HG03045 (cell line): ENCODE measurements at regions not wholly inside any gene's neighbourhood (a gene's known extent, or its start where the extent isn't known, plus 50 kb on each side); places are given as distances from the start of the nearest gene placed in this dataset.

Experiments
- ATAC-seq: cut with Tn5 transposase; IDR thresholded peaks from one replicate; pipeline ENCODE4 v1.9.1; 2021; ENCODE audit warnings: mild to moderate bottlenecking, moderate library complexity; ENCODE audit not compliant: unreplicated experiment

GRCh38 chr4:11593576-11594116 is 165.0 kb upstream of the HS3ST1 start:
- no peak for ATAC-seq

GRCh38 chr4:11592276-11592675 is 163.6 kb upstream of the HS3ST1 start:
- no peak for ATAC-seq

DNA sequence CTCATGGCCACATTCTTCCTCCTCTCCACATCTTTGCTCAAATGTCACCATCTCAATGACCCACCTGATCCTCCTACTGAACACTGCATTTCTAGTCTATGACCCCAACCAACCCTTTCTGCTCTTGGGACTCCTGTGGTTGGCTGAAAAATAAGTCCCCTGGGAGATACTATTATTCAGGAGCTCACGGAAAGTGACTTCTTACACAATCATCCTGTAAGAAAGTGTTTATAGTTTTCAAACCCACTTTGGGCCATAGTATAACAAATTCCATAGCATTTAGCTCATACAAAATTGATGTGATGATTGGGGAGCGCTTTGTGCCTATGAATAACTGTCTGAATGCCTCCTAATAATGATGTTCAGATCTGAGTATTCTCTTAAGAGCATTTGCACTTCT is 161.4 kb upstream of the HS3ST1 start:
- no peak for ATAC-seq

GRCh38 chr4:11589676-11590075 is 161.0 kb upstream of the HS3ST1 start:
- ATAC-seq = no peak

- no peak for ATAC-seq
Measured at GRCh38 chr4:11587797-11588196, 159.1 kb upstream of the HS3ST1 start.

DNA sequence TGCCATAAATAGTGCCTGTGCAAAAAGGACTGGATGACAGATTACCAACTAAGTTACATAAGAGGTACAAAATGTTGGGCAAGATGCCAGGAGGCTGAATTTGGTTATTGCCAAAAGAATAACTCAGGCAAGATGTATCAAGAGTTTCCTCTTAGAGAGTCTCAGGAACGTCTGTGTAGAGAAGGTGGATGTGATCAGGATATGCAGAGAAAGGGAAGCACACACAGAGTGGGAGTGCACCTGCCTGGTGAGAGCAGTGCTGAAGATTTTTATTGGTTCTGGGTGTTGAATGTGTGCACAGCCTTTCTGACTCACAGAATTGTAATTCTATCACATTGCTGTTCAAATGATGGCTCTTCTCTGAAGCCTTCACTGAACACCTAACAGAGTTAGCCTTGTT is 156.8 kb upstream of the HS3ST1 start:
- no peak for ATAC-seq

- no peak for ATAC-seq
Measured at GRCh38 chr4:11568511-11568910, 139.8 kb upstream of the HS3ST1 start.

DNA sequence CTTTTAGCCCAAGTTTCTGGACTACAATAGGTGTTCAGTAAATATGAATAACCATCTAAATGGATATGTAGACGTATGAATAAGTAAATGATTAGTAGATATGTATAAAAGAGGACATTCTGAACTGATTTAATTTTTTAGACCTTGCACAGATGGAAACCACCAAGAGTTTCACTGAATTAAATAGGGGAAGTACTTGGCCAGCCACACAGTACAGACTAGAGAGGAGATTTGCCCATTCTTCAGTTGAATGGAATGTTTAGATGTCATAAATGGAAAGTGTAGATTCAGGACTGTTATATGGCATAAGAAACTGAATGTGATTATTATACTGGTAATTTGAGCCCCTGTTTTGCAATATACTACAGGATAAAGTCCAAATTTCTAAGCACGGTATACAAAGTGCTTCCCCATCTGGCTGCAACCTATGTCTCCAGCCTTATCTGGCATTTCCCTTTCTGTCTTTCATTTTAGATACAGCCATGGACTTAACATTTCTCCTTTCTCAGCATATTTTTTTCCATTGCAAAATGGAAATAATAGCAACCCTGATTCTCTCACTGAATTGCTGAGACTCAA is 137.8 kb upstream of the HS3ST1 start:
- ATAC-seq = no peak

- no peak for ATAC-seq
Measured at GRCh38 chr4:11565899-11566298, 137.2 kb upstream of the HS3ST1 start.

- ATAC-seq = no peak
Measured at GRCh38 chr4:11565213-11565612, 136.5 kb upstream of the HS3ST1 start.

DNA sequence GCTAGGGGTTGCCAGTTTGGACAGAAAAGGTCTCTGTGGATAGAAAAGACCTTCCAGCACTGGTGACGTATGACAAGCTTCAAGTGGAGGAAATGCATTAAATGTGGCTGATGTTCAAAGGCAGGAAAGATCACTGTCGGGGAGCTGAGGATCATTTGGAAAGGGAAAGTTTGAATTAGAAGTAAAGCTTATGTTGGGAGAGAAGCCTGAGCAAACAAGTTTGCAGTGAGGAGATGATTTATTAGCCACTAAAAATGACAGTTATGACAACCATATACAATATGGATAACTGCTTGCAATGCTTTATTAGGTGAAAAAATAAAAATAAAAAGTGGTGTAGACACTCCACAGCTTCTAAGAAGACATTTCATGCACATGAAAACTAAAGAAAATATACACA is 135.3 kb upstream of the HS3ST1 start:
- ATAC-seq = no peak

- no peak for ATAC-seq
Measured at GRCh38 chr4:11549525-11549924, 120.8 kb upstream of the HS3ST1 start.

GRCh38 chr4:11548597-11549082 is 119.9 kb upstream of the HS3ST1 start:
- peak; percentile 55 for ATAC-seq

DNA sequence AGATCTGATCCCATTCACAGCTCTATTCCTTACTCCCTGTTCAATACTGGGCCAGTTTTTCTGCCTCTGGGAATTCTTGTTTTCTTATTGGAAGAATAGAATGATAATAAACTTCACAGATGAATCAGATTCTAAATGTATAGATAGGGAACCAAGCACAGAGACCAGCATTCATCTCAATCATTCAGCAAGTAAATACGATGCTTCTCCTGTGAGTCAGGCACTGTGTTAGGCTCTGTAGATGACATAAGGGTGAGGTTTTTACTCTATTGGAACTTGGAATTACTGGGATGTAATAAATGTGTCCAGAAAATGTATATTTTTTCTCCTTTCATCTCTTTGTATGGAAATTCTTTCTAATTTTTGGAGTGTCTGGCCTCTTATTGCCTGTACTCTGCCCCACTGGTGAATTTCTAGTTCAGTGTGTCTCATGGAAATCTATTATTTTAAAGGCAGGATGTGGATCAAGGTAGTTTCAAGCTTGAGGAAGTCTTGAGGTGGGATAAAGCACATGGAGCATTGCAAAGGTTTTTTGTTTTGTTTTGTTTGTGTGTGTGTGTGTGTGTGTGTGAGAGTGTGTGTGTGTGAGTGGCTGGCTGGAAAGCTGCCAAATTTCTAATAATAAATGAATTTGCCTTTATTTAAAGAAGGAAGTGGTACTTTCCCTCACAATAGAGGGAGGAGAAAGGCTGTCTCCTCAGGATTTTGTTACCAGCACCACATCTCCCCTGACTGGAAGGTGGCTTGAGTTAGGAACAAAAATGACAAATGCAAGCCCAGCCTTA is 117.9 kb upstream of the HS3ST1 start:
- no peak for ATAC-seq

DNA sequence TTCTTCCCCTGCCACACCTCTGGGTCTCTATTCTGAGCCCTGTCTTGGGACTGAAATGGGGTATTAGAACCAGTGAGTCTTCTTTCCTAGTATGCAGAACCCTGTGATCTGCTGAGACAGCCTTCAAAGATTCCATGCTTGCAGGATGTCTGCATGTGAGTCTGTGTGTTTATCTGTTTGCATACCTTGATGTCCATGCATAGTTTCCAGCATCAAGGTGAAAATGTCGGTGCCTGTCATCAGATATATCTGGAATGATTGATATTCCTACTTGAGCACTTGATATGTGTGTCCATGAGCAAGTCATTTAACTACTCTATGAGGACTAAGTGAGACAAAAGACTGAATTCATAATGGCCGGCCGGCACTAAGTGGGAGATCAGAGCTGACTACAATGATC is 117.0 kb upstream of the HS3ST1 start:
- ATAC-seq = no peak

DNA sequence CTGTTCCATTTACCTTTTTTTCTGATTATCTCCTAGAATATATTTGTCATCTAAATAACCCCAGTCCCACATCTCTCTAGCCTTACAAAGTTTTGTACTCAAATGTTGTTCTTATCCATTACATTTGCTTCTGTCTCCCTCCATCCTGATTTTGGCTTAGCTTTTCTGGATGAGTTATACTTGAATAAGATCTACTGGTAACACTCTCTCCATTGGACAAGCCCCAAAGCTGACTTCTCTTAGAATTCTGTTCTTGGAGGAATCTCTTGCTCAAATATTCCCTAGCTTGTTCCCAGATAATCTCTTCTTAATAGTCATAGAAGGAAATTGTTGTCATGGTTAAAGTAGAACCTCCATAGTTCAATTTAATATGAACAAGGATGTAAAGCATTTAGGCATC is 115.5 kb upstream of the HS3ST1 start:
- no peak for ATAC-seq

GRCh38 chr4:11543706-11544105 is 115.0 kb upstream of the HS3ST1 start:
- ATAC-seq = no peak

DNA sequence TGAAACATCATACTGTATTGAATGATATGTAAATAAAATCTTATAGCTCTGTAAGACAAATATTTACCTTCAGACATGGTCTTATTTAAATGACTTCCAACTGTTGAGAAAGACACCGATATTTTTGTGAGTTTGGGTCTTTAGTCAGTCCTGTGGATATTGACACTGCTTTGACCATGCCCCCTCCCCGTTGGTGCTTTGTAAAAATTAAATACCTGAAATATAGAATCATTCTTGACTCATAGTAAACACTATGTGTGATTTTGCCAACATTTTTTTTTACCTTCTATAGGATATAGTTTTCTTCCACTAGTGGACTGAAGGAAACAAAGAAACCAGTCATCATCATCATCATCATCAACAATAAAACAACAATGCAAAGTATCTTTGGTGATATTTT is 114.3 kb upstream of the HS3ST1 start:
- no peak for ATAC-seq

GRCh38 chr4:11537846-11538245 is 109.2 kb upstream of the HS3ST1 start:
- ATAC-seq = no peak

- no peak for ATAC-seq
Measured at GRCh38 chr4:11535333-11535732, 106.6 kb upstream of the HS3ST1 start.

- ATAC-seq = no peak
Measured at GRCh38 chr4:11534623-11535302, 106.1 kb upstream of the HS3ST1 start.

DNA sequence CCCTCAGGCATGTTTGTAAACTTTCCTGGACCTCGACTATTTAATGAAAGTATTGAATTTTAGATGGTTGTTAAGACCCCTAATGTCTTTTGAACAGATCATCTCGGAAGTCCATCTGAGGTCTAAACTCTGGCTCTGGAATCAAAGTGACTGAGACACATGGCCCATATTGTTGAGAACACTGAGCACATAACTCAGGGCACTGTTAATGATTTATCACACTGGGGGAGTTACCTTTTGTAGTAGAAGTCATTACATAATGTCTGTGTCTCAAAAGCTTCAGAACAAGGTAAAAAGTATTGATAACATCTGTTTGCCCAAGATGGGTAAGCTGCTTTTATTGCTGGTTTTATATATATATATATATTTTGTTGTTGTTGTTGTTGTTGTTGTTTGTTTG is 103.4 kb upstream of the HS3ST1 start:
- ATAC-seq = no peak
